ENCODE measurements at regions not wholly inside any gene's neighbourhood (a gene's known extent, or its start where the extent isn't known, plus 50 kb on each side); places are given as distances from the start of the nearest gene placed in this dataset.
"Not testable (repeated sequence)": the region's sequence is repeated elsewhere in the genome, so short reads cannot be mapped to it uniquely, and the experiment has no call there.

DNA sequence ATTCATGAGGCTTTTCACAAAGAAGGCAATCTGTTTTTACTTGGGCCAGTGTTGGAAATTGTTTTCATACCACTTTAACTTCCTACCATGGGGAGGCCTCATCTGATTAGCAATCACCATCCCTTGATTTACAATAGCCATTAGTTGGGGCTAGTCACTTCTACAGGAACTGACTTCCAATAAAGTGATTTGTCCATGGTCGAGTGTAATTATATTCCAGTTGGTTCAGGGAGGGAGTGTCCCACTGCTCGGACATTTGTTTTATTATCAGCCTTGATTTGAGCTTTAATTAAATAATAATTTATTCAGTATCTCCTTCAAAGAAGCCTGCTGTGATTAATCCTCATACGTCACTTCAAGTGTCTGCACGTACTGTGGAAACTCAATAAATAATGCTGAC lies 233.9 kb upstream of the CNTNAP5 start:
- ChIA-PET POLR2A (no interaction called here), CTCF (no interaction called here)
- Mint-ChIP-seq H3K36me3 (ENCODE audit: low read depth) (no peaks in the 10 kb centered on the region), H3K4me3 (no peak overlapping the region), H3K4me1 (no peaks in the 10 kb centered on the region), H3K9me3 (peaks cover 8% of the 10 kb centered on the region), H3K27me3 (no peaks in the 10 kb centered on the region), H3K27ac (no peak overlapping the region)
- no peak for DNase-seq

DNA sequence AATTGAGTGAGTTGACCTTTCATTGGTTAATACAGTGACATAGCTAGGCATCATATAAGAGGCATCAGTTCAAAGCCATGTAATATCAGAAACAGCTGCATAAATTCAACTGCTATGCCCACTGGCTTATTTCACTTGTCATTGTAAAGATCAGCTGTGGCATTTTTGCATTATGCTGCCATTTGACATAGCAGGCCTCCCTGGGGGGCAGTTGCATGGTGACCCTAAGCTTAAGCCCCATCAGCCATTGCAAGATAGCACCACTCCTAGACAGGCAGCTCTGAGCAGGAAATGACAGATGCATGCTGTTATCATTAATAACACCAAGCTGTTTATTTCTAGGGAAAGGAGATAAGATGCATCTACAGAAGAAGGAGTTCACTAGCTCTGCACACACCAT lies 233.4 kb upstream of the CNTNAP5 start:
- no peak overlapping the region for H3K4me3 Mint-ChIP-seq
- POLR2A ChIA-PET: no interaction called here
- CTCF ChIA-PET: no interaction called here

GRCh38 chr2:123804126-123804525 lies 221.0 kb upstream of the CNTNAP5 start:
- H3K4me1 Mint-ChIP-seq; POLR2A ChIA-PET; CTCF ChIA-PET; H3K27ac Mint-ChIP-seq; H3K36me3 Mint-ChIP-seq (ENCODE audit: low read depth); DNase-seq; H3K27me3 Mint-ChIP-seq; H3K4me3 Mint-ChIP-seq: not testable (repeated sequence)
- peaks cover 33% of the 10 kb centered on the region for H3K9me3 Mint-ChIP-seq

More for the DNA sequence above, 233.4 kb upstream of the CNTNAP5 start:
- H3K4me1 Mint-ChIP-seq: no peaks in the 10 kb centered on the region
- no peak overlapping the region for H3K27ac Mint-ChIP-seq
- peaks cover 4% of the 10 kb centered on the region for H3K9me3 Mint-ChIP-seq
- H3K36me3 Mint-ChIP-seq (ENCODE audit: low read depth): no peaks in the 10 kb centered on the region
- H3K27me3 Mint-ChIP-seq: no peaks in the 10 kb centered on the region
- no peak for DNase-seq

DNA sequence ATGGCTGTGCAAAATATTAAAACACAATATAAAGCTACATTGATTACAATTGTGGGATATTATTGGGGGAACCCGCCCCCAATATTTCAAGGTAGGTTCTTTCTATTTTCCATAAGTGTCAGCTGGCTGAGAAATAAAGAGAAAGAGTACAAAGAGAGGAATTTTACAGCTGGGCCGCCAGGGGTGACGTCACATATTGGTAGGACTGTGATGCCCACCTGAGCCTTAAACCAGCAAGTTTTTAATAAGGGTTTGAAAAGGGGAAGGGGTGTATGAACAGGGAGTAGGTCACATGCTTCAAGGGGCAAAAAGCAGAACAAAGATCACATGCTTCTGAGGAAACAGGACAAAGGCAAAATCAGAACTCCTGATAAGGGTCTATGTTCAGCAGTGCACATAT lies 219.3 kb upstream of the CNTNAP5 start:
- H3K36me3 Mint-ChIP-seq (ENCODE audit: low read depth); H3K27ac Mint-ChIP-seq; POLR2A ChIA-PET; H3K4me3 Mint-ChIP-seq; H3K27me3 Mint-ChIP-seq; DNase-seq; CTCF ChIA-PET; H3K4me1 Mint-ChIP-seq: not testable (repeated sequence)
- peaks cover 44% of the 10 kb centered on the region for H3K9me3 Mint-ChIP-seq

- H3K36me3 Mint-ChIP-seq (ENCODE audit: low read depth): no peaks in the 10 kb centered on the region
- peaks cover 29% of the 10 kb centered on the region for H3K9me3 Mint-ChIP-seq
- POLR2A ChIA-PET: no interaction called here
Measured at GRCh38 chr2:123808243-123808642, 216.8 kb upstream of the CNTNAP5 start.

GRCh38 chr2:123811846-123812245 lies 213.2 kb upstream of the CNTNAP5 start:
- H3K27me3 Mint-ChIP-seq: no peaks in the 10 kb centered on the region
- H3K36me3 Mint-ChIP-seq (ENCODE audit: low read depth): no peaks in the 10 kb centered on the region
- H3K4me1 Mint-ChIP-seq: no peaks in the 10 kb centered on the region
- no peak for DNase-seq
- ChIA-PET CTCF (no interaction called here), POLR2A (no interaction called here)
- H3K27ac Mint-ChIP-seq: no peak overlapping the region
- H3K9me3 Mint-ChIP-seq: peaks cover 20% of the 10 kb centered on the region
- no peak overlapping the region for H3K4me3 Mint-ChIP-seq

More at GRCh38 chr2:123808243-123808642, 216.8 kb upstream of the CNTNAP5 start:
- CTCF ChIA-PET: no interaction called here
- Mint-ChIP-seq H3K27me3 (no peaks in the 10 kb centered on the region), H3K27ac (no peak overlapping the region), H3K4me3 (no peak overlapping the region), H3K4me1 (no peaks in the 10 kb centered on the region)
- no peak for DNase-seq

DNA sequence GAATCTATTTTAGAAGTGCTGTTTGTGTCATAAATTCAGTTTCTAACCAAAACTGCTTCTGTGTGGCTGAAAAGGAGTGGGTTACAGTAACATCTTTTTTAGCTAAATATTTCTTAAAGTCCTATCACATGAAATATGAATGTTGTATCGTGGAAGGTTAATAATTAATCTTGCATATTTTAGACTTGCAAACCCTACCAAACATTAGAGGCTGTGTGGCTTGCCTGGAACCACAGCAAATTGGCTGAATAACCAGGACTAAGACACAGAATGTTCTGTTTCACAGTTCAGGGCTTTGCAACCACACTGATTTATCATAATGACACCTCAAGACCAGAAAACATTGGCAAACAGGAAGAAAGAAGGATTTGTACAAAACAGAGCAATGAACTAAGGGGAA lies 208.9 kb upstream of the CNTNAP5 start:
- no peaks in the 10 kb centered on the region for H3K4me1 Mint-ChIP-seq
- peaks cover 3% of the 10 kb centered on the region for H3K9me3 Mint-ChIP-seq
- no peak for DNase-seq
- no peak overlapping the region for H3K4me3 Mint-ChIP-seq
- POLR2A ChIA-PET: no interaction called here
- CTCF ChIA-PET: no interaction called here
- no peaks in the 10 kb centered on the region for H3K27me3 Mint-ChIP-seq
- H3K36me3 Mint-ChIP-seq (ENCODE audit: low read depth): no peaks in the 10 kb centered on the region
- no peak overlapping the region for H3K27ac Mint-ChIP-seq

DNA sequence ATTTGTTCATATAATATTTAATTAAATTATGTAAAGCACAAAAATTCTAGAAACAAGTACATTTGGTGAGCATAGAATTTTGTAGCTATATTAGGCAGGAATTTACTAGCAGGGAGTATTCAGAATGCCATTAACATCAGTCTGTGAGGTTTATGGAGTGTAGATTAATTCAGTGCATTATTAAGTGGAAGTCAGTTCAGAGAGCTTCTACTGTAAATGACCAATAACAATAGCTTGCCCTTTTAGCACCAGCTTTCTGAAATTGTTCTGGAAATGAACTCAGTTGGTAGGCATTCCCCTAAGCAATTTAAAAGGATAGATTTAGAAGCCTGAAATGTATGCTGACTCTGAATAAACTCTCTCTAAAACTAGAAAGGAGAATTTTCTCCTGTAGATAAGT lies 208.2 kb upstream of the CNTNAP5 start:
- CTCF ChIA-PET: no interaction called here

DNA sequence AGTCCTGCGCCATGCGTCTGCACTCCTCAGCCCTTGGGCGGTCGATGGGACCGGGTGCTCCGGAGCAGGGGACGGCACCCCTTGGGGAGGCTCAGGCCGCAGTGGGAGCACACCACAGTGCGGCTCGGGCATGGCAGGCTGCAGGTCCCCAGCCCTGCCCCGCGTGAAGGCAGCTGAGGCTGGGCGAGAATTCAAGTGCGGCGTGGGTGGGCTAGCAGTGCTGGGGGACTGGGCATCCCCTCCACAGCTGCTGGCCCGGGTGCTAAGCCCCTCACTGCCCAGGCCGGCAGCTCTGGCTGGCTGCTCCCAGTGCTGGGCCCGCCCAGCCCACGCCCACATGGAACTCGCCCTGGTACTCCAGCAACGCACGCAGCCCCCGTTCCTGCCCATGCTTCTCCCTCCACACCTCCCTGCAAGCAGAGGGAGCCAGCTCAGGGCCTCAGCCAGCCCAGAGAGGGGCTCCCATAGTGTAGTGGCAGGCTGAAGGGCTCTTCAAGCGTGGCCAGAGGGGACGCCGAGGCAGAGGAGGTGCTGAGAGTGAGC lies 198.3 kb upstream of the CNTNAP5 start:
- Mint-ChIP-seq H3K27me3 (no peaks in the 10 kb centered on the region), H3K27ac (no peak overlapping the region), H3K36me3 (ENCODE audit: low read depth) (no peaks in the 10 kb centered on the region), H3K4me3 (no peak overlapping the region), H3K9me3 (peaks cover 7% of the 10 kb centered on the region), H3K4me1 (no peaks in the 10 kb centered on the region)
- ChIA-PET CTCF (no interaction called here), POLR2A (no interaction called here)
- no peak for DNase-seq

More for the DNA sequence above, 208.2 kb upstream of the CNTNAP5 start:
- Mint-ChIP-seq H3K36me3 (ENCODE audit: low read depth) (no peaks in the 10 kb centered on the region), H3K4me3 (no peak overlapping the region), H3K27ac (no peak overlapping the region), H3K4me1 (no peaks in the 10 kb centered on the region), H3K9me3 (peaks cover 5% of the 10 kb centered on the region), H3K27me3 (no peaks in the 10 kb centered on the region)
- POLR2A ChIA-PET: no interaction called here
- no peak for DNase-seq

DNA sequence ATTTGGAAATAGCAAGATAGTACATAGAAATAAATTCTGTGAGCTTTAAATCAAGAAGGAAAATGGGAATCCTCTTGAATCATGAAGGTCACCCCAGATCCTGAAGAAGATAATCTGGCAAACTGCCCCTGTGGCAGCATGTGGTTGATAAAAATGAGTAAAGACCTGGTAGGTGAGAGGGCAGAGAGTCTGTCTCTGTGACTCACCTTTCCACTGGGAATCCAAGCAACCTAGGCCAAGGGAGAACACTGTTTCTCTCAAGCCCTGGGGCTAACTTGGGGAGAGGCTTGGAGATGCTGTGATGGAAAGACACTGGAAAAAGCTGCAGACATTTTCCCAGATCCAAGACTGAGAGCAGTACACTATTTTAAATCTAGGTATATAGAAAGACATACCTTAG lies 185.8 kb upstream of the CNTNAP5 start:
- POLR2A ChIA-PET: no interaction called here
- CTCF ChIA-PET: no interaction called here
- peaks cover 13% of the 10 kb centered on the region for H3K9me3 Mint-ChIP-seq

DNA sequence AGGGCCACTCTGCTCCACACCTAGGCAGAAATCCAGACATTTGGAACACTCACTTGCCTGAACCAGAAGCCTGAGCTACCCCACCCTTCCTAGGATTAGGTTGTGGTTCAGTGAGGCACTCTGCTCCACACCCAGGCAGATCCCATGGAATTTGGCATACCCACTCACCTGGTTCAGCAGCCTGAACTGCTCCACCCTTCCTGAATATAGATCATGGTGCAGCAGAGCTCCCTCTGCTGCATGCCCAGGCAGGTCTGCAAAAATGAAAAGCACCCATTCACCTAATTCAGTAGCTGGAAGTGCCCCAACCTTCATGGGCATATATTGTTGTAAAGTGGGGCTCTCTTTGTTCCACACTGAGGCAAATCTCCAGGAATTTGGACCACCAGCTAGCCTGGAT lies 185.1 kb upstream of the CNTNAP5 start:
- H3K4me3 Mint-ChIP-seq: no peak overlapping the region
- peaks cover 13% of the 10 kb centered on the region for H3K9me3 Mint-ChIP-seq
- ChIA-PET POLR2A (no interaction called here), CTCF (no interaction called here)
- DNase-seq: no peak
- H3K4me1 Mint-ChIP-seq: no peaks in the 10 kb centered on the region
- H3K27ac Mint-ChIP-seq: no peak overlapping the region
- H3K27me3 Mint-ChIP-seq: no peaks in the 10 kb centered on the region
- no peaks in the 10 kb centered on the region for H3K36me3 Mint-ChIP-seq (ENCODE audit: low read depth)

More for the DNA sequence above, 185.8 kb upstream of the CNTNAP5 start:
- Mint-ChIP-seq H3K27ac (no peak overlapping the region), H3K27me3 (no peaks in the 10 kb centered on the region), H3K36me3 (ENCODE audit: low read depth) (no peaks in the 10 kb centered on the region), H3K4me1 (no peaks in the 10 kb centered on the region), H3K4me3 (no peak overlapping the region)
- no peak for DNase-seq

DNA sequence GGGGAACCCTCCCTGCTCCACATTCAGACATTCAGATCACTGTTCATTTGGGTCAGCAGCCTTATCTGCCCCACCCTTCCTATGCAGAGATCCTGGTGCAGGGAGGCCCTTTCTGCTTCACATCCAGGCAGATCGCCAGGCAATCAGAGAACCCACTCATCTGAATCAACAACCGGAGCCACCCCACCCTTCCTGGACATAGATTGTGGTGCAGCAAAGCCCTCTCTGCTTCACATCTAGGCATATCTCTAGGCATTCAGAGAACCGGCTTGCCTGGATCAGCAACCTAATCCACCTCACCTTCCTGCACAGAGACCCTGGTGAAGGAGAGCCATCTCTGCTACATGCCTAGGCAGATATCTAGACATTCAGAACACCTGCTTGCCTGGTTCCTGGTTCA lies 184.5 kb upstream of the CNTNAP5 start:
- ChIA-PET POLR2A (no interaction called here), CTCF (no interaction called here)
- H3K27me3 Mint-ChIP-seq: no peaks in the 10 kb centered on the region
- no peak overlapping the region for H3K4me3 Mint-ChIP-seq
- no peak overlapping the region for H3K27ac Mint-ChIP-seq
- H3K36me3 Mint-ChIP-seq (ENCODE audit: low read depth): no peaks in the 10 kb centered on the region
- DNase-seq: no peak
- no peaks in the 10 kb centered on the region for H3K4me1 Mint-ChIP-seq
- H3K9me3 Mint-ChIP-seq: peaks cover 13% of the 10 kb centered on the region

DNA sequence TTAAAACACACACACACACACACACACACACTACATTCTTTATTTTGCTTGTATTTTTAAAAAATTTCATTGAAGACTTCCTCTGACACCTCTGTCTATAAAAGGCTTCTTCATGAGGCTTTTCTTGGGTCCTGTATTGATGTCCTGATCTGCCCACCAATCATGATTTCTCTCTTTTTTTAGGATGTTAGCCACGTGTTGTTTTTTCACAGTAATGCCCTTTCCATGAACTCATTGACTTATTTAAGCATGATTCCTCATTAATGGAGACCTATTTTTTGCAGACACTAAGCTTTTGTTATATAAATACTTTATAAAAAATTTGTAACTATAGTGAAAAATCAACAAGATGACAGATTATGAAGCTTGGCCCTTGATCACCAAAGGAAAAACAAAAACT lies 173.8 kb upstream of the CNTNAP5 start:
- Mint-ChIP-seq H3K36me3 (ENCODE audit: low read depth) (no peaks in the 10 kb centered on the region), H3K9me3 (peaks cover 18% of the 10 kb centered on the region), H3K4me1 (no peaks in the 10 kb centered on the region), H3K27ac (no peak overlapping the region), H3K27me3 (no peaks in the 10 kb centered on the region), H3K4me3 (no peak overlapping the region)
- CTCF ChIA-PET: no interaction called here
- no peak for DNase-seq
- POLR2A ChIA-PET: no interaction called here

DNA sequence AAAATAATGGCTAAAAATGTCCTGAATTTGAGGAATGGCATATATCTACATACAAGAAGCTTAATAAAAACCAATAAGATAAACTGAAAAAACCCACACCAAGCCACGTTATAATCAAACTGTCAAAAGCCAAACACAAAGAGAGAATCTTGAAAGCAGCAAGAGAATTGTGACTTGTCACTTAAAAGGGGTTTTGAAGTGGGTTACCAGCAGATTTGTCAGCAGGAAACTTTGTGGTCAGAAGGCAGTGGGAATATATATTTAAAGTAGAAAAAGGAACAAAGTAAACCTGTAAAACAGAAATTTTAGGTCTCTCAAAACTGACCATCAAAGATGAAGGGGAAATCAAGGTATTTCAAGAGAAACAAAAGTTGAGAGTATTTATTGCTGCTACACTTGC lies 171.9 kb upstream of the CNTNAP5 start:
- H3K36me3 Mint-ChIP-seq (ENCODE audit: low read depth): no peaks in the 10 kb centered on the region
- POLR2A ChIA-PET: no interaction called here
- CTCF ChIA-PET: no interaction called here
- no peak overlapping the region for H3K27ac Mint-ChIP-seq
- H3K4me1 Mint-ChIP-seq: no peaks in the 10 kb centered on the region
- DNase-seq: no peak
- H3K4me3 Mint-ChIP-seq: no peak overlapping the region
- H3K9me3 Mint-ChIP-seq: peaks cover 22% of the 10 kb centered on the region
- H3K27me3 Mint-ChIP-seq: no peaks in the 10 kb centered on the region

DNA sequence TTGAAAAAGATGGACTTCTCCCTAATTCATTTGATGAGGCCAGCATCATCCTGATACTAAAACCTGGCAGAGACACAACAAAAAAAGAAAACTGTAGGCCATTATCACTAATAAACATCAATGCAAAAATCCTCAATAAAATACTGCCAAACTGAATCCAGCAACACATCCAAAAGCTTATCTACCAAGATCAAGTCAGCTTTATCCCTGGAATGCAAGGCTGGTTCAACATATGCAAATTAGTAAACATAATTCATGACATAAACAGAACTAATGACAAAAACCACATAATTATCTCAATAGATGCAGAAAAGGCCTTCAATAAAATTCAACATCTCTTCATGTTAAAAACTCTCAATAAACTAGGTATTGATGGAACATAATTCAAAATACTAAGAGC lies 166.1 kb upstream of the CNTNAP5 start:
- POLR2A ChIA-PET; H3K4me1 Mint-ChIP-seq; H3K36me3 Mint-ChIP-seq (ENCODE audit: low read depth); DNase-seq; H3K27me3 Mint-ChIP-seq; CTCF ChIA-PET; H3K27ac Mint-ChIP-seq; H3K4me3 Mint-ChIP-seq: not testable (repeated sequence)
- H3K9me3 Mint-ChIP-seq: peaks cover 22% of the 10 kb centered on the region
